GM19397 (cell line): ENCODE measurements at regions not wholly inside any gene's neighbourhood (a gene's known extent, or its start where the extent isn't known, plus 50 kb on each side); places are given as distances from the start of the nearest gene placed in this dataset.
"Not testable (repeated sequence)": the region's sequence is repeated elsewhere in the genome, so short reads cannot be mapped to it uniquely, and the experiment has no call there.

ENCODE experiments used
- ATAC-seq: cut with Tn5 transposase; IDR thresholded peaks from one replicate; pipeline ENCODE4 v1.9.1; 2021; ENCODE audit warnings: mild to moderate bottlenecking, moderate library complexity; ENCODE audit not compliant: unreplicated experiment

GRCh38 chr14:105707099-105707498 lies 180.7 kb downstream of the TMEM121 start:
- not testable (repeated sequence) for ATAC-seq

- ATAC-seq, result not testable (repeated sequence)
Observed at GRCh38 chr14:105707723-105708151, 181.4 kb downstream of the TMEM121 start.

- ATAC-seq, result not testable (repeated sequence)
Observed at GRCh38 chr14:105708251-105709134, 182.1 kb downstream of the TMEM121 start.

GRCh38 chr14:105709281-105710118 lies 183.1 kb downstream of the TMEM121 start:
- no peak for ATAC-seq

- ATAC-seq, result no peak
Observed at GRCh38 chr14:105710119-105711043, 184.0 kb downstream of the TMEM121 start.

GRCh38 chr14:105711044-105711620 lies 184.7 kb downstream of the TMEM121 start:
- ATAC-seq, result no peak

GRCh38 chr14:105711841-105712460 lies 185.6 kb downstream of the TMEM121 start:
- ATAC-seq, result no peak

- ATAC-seq, result not testable (repeated sequence)
Observed at GRCh38 chr14:105712670-105713069, 186.3 kb downstream of the TMEM121 start.

GRCh38 chr14:105713160-105713559 lies 186.8 kb downstream of the TMEM121 start:
- ATAC-seq, result not testable (repeated sequence)

- ATAC-seq, result not testable (repeated sequence)
Observed at GRCh38 chr14:105713836-105714235, 187.5 kb downstream of the TMEM121 start.

GRCh38 chr14:105718787-105719186 lies 192.4 kb downstream of the TMEM121 start:
- not testable (repeated sequence) for ATAC-seq

- ATAC-seq, result not testable (repeated sequence)
Observed at GRCh38 chr14:105720106-105720505, 193.7 kb downstream of the TMEM121 start.

- not testable (repeated sequence) for ATAC-seq
Observed at GRCh38 chr14:105720852-105721601, 194.6 kb downstream of the TMEM121 start.

- not testable (repeated sequence) for ATAC-seq
Observed at GRCh38 chr14:105721602-105721970, 195.2 kb downstream of the TMEM121 start.

GRCh38 chr14:105721996-105722709 lies 195.8 kb downstream of the TMEM121 start:
- ATAC-seq, result not testable (repeated sequence)

GRCh38 chr14:105723271-105723670 lies 196.9 kb downstream of the TMEM121 start:
- not testable (repeated sequence) for ATAC-seq

GRCh38 chr14:105723776-105724175 lies 197.4 kb downstream of the TMEM121 start:
- not testable (repeated sequence) for ATAC-seq

- ATAC-seq, result not testable (repeated sequence)
Observed at GRCh38 chr14:105729825-105730368, 203.5 kb downstream of the TMEM121 start.
